ENCODE measurements at regions not wholly inside any gene's neighbourhood (a gene's known extent, or its start where the extent isn't known, plus 50 kb on each side); places are given as distances from the start of the nearest gene placed in this dataset.

GRCh38 chr2:44107086-44107740, 61.5 kb upstream of the PPM1B start:
- Histone ChIP-seq H3K36me3 (replicated peaks in 1 of 2) (no peaks in the 10 kb centered on the region), H3K4me1 (replicated peaks in 1 of 2) (no peaks in the 10 kb centered on the region), H3K27ac (no peak overlapping the region), H3K27me3 (no peaks in the 10 kb centered on the region), H3K9me3 (replicated peaks in 1 of 3) (no peaks in the 10 kb centered on the region), H3K4me3 (no peak overlapping the region)
- DNase-seq = no peak
- intact Hi-C loops (cut with DNase I) = no loop called here
- 68 to 82% (median 76%) methylated on average over 5 of the region's 5 CpGs for WGBS, 4 donors
- TF ChIP-seq CTCF (IDR thresholded peaks at IDR 0.05) = no peak
- no peak for TF ChIP-seq POLR2A (IDR thresholded peaks at IDR 0.05)

DNA sequence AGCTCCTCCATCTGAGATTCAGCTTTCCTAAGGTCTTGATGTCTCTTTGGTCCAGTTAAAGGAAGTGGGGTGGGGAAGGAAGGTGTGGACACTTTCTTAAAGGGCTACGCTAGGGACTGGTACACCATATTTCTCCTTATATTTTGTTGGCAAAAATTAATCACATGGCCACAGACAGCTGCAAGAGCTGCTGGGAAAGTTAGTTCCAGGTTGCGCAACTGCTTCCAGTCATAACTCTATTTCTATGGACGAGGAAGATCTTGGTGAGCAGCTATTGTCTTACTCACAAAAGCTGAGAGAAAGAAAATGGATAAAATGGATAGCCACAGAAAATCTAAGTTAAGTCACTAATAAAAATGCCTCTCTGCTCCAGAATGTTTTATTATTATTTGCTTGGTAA, 60.7 kb upstream of the PPM1B start:
- WGBS, 4 donors = 75 to 79% (median 77%) methylated on average over 3 of the region's 3 CpGs
- intact Hi-C loops (cut with DNase I) = no loop called here
- no peak overlapping the region for H3K27ac ChIP-seq

GRCh38 chr2:44109166-44109565, 59.5 kb upstream of the PPM1B start:
- 75 to 90% (median 79%) methylated on average over 3 of the region's 3 CpGs for WGBS, 4 donors
- intact Hi-C loops (cut with DNase I) = no loop called here

More for the DNA sequence above, 60.7 kb upstream of the PPM1B start:
- DNase-seq = no peak
- no peaks in the 10 kb centered on the region for H3K36me3 ChIP-seq (replicated peaks in 1 of 2)
- H3K27me3 ChIP-seq = no peaks in the 10 kb centered on the region
- TF ChIP-seq POLR2A (IDR thresholded peaks at IDR 0.05) (no peak), CTCF (IDR thresholded peaks at IDR 0.05) (no peak)
- H3K9me3 ChIP-seq (replicated peaks in 1 of 3) = no peaks in the 10 kb centered on the region
- no peak overlapping the region for H3K4me3 ChIP-seq
- H3K4me1 ChIP-seq (replicated peaks in 1 of 2) = no peaks in the 10 kb centered on the region

GRCh38 chr2:44110444-44110843, 58.2 kb upstream of the PPM1B start:
- Histone ChIP-seq H3K27ac (no peak overlapping the region), H3K4me1 (replicated peaks in 1 of 2) (no peaks in the 10 kb centered on the region), H3K36me3 (replicated peaks in 1 of 2) (no peaks in the 10 kb centered on the region), H3K9me3 (replicated peaks in 1 of 3) (no peaks in the 10 kb centered on the region), H3K4me3 (no peak overlapping the region), H3K27me3 (no peaks in the 10 kb centered on the region)
- DNase-seq = no peak
- 29 to 35% (median 34%) methylated on average over 2 of the region's 2 CpGs for WGBS, 4 donors
- intact Hi-C loops (cut with DNase I) = no loop called here
- TF ChIP-seq POLR2A (IDR thresholded peaks at IDR 0.05) = no peak
- TF ChIP-seq CTCF (IDR thresholded peaks at IDR 0.05) = no peak

More at GRCh38 chr2:44109166-44109565, 59.5 kb upstream of the PPM1B start:
- H3K4me3 ChIP-seq = no peak overlapping the region
- no peak overlapping the region for H3K27ac ChIP-seq
- TF ChIP-seq CTCF (IDR thresholded peaks at IDR 0.05) (no peak), POLR2A (IDR thresholded peaks at IDR 0.05) (no peak)
- no peaks in the 10 kb centered on the region for H3K27me3 ChIP-seq
- no peaks in the 10 kb centered on the region for H3K9me3 ChIP-seq (replicated peaks in 1 of 3)
- no peaks in the 10 kb centered on the region for H3K4me1 ChIP-seq (replicated peaks in 1 of 2)
- DNase-seq = no peak
- H3K36me3 ChIP-seq (replicated peaks in 1 of 2) = no peaks in the 10 kb centered on the region

Measured in adrenal gland (tissue), 9 donors.